ENCODE measurements at regions not wholly inside any gene's neighbourhood (a gene's known extent, or its start where the extent isn't known, plus 50 kb on each side); places are given as distances from the start of the nearest gene placed in this dataset.

DNA sequence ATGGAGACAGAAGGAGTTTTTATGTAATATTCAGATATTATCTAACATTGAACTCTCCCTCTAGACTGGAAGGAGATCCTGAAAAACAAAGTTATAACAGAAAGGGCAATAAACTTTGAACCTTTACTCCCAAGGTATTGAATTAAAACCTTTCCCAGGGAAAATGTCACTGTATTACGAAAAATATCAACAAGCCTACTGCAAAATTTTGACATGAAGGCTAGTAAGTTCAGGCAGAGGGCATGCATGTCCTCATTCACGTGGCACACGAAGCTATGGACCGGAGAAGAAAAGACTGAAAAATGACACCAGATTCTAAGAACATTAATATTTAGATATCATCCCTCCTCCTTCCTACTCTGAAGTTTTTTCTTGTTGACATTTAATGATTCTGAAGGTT lies 638.8 kb downstream of the LRRC70 start:
- TF ChIP-seq POLR2AphosphoS5 (IDR thresholded peaks at IDR 0.05; ENCODE audit: borderline replicate concordance, low read depth, low read length): no peak
- no peak for TF ChIP-seq EZH2 (IDR thresholded peaks at IDR 0.05)
- TF ChIP-seq FOXP2 (optimal IDR thresholded peaks at IDR 0.05; ENCODE audit: control extremely low read depth, extremely low read length, insufficient read depth): no peak

All from SK-N-MC (cell line).